C4-2B (cell line): ENCODE measurements at regions not wholly inside any gene's neighbourhood (a gene's known extent, or its start where the extent isn't known, plus 50 kb on each side); places are given as distances from the start of the nearest gene placed in this dataset.

Experiments used
- ZFX ChIP-seq: fragments of 450-650 bp; IDR thresholded peaks from 2 replicates; pipeline ENCODE4 v1.6.1; 2017
- TF ChIP-seq, protein P1 (sequence below): fragments of 450-650 bp; conservative IDR thresholded peaks from 2 replicates; pipeline ENCODE4 v1.5.1; 2017; ENCODE audit warnings: mild to moderate bottlenecking

DNA sequence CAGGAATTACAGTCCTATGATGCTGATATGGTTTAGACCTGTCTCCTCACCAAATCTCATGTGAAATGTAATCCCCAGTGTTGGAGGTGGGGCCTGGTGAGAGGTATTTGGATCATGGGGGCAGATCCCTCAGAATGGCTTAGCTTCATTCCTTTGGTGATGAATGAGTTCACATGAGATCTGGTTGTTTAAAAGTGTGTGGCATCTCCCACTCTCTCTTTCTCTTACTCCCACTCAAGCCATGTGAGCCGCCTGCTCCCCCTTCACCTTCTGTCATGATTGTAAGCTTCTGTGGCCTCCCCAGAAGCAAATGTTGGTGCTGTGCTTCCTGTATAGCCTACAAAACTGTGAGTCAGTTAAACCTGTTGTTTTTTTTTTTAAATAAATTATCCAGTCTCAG is 89.4 kb upstream of the ARHGAP5 start:
- TF ChIP-seq, protein P1, sequence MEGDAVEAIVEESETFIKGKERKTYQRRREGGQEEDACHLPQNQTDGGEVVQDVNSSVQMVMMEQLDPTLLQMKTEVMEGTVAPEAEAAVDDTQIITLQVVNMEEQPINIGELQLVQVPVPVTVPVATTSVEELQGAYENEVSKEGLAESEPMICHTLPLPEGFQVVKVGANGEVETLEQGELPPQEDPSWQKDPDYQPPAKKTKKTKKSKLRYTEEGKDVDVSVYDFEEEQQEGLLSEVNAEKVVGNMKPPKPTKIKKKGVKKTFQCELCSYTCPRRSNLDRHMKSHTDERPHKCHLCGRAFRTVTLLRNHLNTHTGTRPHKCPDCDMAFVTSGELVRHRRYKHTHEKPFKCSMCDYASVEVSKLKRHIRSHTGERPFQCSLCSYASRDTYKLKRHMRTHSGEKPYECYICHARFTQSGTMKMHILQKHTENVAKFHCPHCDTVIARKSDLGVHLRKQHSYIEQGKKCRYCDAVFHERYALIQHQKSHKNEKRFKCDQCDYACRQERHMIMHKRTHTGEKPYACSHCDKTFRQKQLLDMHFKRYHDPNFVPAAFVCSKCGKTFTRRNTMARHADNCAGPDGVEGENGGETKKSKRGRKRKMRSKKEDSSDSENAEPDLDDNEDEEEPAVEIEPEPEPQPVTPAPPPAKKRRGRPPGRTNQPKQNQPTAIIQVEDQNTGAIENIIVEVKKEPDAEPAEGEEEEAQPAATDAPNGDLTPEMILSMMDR, result no peak
- TF ChIP-seq ZFX, result no peak
